ENCODE measurements at regions not wholly inside any gene's neighbourhood (a gene's known extent, or its start where the extent isn't known, plus 50 kb on each side); places are given as distances from the start of the nearest gene placed in this dataset.

DNA sequence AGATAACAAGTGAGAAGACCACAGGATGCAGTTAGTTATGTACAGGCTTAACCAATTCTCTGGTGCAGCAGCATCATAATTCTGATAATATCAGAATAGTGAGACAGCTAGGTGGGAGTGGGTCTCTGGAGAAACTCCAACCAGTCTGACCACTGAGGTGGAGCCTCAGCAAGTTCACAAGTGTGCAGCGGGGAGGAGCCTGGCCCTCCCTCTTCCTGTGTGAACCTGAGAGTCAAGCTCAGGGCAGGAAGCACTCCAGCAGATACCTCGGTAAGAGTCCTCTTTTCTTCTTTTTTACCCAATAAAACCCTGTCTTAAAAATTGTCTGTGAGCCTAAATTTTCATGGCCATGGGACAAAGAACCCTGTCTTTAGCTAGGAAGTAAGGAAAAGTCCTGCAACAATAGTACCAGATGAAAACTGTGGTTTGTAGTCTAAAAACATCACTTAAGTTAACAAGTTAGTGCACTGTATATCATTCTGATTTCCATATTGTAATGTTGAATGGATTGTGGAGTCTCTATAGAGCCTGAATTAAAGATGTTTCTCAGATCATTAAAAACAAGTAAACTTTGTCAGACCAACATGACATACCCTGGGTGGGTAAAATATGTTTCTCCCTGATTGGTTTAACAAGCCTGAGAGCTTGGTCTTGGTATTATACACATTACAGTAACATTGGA, 370.8 kb downstream of the TMEM182 start:
- TF ChIP-seq, protein P1, sequence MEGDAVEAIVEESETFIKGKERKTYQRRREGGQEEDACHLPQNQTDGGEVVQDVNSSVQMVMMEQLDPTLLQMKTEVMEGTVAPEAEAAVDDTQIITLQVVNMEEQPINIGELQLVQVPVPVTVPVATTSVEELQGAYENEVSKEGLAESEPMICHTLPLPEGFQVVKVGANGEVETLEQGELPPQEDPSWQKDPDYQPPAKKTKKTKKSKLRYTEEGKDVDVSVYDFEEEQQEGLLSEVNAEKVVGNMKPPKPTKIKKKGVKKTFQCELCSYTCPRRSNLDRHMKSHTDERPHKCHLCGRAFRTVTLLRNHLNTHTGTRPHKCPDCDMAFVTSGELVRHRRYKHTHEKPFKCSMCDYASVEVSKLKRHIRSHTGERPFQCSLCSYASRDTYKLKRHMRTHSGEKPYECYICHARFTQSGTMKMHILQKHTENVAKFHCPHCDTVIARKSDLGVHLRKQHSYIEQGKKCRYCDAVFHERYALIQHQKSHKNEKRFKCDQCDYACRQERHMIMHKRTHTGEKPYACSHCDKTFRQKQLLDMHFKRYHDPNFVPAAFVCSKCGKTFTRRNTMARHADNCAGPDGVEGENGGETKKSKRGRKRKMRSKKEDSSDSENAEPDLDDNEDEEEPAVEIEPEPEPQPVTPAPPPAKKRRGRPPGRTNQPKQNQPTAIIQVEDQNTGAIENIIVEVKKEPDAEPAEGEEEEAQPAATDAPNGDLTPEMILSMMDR (IDR thresholded peaks at IDR 0.05) = no peak
- TF ChIP-seq POLR2AphosphoS5 (IDR thresholded peaks at IDR 0.05; ENCODE audit: low read depth, low read length) (no peak), SIN3A (IDR thresholded peaks at IDR 0.05; ENCODE audit: borderline replicate concordance, insufficient read depth, low read depth, low read length) (no peak), TCF7L2 (IDR thresholded peaks at IDR 0.05; ENCODE audit: low read depth, low read length) (no peak)
- TF ChIP-seq, protein P2, sequence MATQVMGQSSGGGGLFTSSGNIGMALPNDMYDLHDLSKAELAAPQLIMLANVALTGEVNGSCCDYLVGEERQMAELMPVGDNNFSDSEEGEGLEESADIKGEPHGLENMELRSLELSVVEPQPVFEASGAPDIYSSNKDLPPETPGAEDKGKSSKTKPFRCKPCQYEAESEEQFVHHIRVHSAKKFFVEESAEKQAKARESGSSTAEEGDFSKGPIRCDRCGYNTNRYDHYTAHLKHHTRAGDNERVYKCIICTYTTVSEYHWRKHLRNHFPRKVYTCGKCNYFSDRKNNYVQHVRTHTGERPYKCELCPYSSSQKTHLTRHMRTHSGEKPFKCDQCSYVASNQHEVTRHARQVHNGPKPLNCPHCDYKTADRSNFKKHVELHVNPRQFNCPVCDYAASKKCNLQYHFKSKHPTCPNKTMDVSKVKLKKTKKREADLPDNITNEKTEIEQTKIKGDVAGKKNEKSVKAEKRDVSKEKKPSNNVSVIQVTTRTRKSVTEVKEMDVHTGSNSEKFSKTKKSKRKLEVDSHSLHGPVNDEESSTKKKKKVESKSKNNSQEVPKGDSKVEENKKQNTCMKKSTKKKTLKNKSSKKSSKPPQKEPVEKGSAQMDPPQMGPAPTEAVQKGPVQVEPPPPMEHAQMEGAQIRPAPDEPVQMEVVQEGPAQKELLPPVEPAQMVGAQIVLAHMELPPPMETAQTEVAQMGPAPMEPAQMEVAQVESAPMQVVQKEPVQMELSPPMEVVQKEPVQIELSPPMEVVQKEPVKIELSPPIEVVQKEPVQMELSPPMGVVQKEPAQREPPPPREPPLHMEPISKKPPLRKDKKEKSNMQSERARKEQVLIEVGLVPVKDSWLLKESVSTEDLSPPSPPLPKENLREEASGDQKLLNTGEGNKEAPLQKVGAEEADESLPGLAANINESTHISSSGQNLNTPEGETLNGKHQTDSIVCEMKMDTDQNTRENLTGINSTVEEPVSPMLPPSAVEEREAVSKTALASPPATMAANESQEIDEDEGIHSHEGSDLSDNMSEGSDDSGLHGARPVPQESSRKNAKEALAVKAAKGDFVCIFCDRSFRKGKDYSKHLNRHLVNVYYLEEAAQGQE (IDR thresholded peaks at IDR 0.05; ENCODE audit: insufficient read depth in 1 of 2, low read depth in 2 of 2, low read length in 1 of 2) = no peak

Data from Panc1 (cell line).